ENCODE measurements at regions not wholly inside any gene's neighbourhood (a gene's known extent, or its start where the extent isn't known, plus 50 kb on each side); places are given as distances from the start of the nearest gene placed in this dataset.
"Not testable (repeated sequence)": the region's sequence is repeated elsewhere in the genome, so short reads cannot be mapped to it uniquely, and the experiment has no call there.

DNA sequence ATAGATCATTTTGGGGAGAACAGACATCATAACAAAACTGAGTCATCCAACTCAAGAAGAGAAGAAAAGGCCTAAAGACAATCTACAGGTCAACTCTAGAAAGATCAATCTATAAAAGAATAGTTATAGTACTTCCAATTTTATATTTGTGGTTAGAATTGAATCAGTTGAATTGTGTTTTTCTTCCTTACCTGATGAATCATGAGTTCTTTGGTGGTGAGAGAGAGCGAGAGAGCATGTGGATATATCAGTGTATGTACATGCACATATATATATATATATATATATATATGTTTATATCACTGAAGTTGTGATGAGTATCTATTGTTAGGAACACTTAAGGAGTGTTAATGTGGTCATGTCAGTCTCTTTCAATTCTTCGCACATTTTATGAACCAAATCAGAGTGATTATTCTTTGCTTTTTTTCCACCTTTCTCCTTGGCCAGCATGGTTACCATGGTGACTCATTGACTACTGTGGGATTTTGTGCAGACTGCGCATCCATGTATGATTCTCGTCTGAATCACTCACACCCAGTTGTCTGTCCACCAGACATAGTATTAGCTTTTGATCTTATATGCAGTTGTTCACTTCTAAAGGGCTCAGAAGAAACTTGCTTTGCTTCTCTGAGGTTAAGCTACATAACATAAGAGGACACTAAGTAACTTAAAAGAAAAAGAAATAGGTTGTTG lies 90.4 kb upstream of the RAB40AL start:
- no peak overlapping the region for H3K4me3 ChIP-seq (ENCODE audit: low read length)
- no peak overlapping the region for H3K27ac ChIP-seq (ENCODE audit: low read length)

DNA sequence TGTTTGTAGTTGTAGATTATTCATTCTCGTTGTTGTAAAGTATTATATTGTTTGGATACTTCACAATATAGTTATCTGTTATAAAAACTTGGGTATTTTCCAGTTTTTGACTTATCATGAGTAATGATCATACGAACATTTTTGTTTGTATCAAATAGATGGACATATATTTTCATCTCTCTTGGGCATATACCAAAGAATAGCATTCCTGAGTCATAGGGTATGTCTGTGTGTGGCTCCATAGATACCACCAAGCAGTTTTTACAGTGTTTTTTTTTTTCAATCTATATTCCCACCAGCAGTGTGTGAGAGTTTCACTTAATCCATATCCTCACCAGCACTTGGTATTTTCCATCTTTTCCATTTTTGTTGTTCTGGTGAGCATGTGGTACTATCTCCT lies 89.7 kb upstream of the RAB40AL start:
- Histone ChIP-seq H3K4me3 (ENCODE audit: low read length) (no peak overlapping the region), H3K4me1 (ENCODE audit: control insufficient read depth, low read depth, low read length) (no peaks in the 10 kb centered on the region), H3K36me3 (ENCODE audit: control insufficient read depth, low read depth, low read length) (no peaks in the 10 kb centered on the region), H3K9me3 (ENCODE audit: control insufficient read depth, low read depth, low read length) (peaks cover 15% of the 10 kb centered on the region), H3K27ac (ENCODE audit: low read length) (no peak overlapping the region), H3K27me3 (ENCODE audit: control insufficient read depth, insufficient read depth, low read length) (no peaks in the 10 kb centered on the region), H3K9ac (ENCODE audit: low read length) (no peak overlapping the region)

More for the DNA sequence above, 90.4 kb upstream of the RAB40AL start:
- H3K9me3 ChIP-seq (ENCODE audit: control insufficient read depth, low read depth, low read length) = peaks cover 15% of the 10 kb centered on the region
- H3K27me3 ChIP-seq (ENCODE audit: control insufficient read depth, insufficient read depth, low read length) = no peaks in the 10 kb centered on the region
- H3K4me1 ChIP-seq (ENCODE audit: control insufficient read depth, low read depth, low read length) = no peaks in the 10 kb centered on the region
- H3K36me3 ChIP-seq (ENCODE audit: control insufficient read depth, low read depth, low read length) = no peaks in the 10 kb centered on the region
- H3K9ac ChIP-seq (ENCODE audit: low read length) = no peak overlapping the region

DNA sequence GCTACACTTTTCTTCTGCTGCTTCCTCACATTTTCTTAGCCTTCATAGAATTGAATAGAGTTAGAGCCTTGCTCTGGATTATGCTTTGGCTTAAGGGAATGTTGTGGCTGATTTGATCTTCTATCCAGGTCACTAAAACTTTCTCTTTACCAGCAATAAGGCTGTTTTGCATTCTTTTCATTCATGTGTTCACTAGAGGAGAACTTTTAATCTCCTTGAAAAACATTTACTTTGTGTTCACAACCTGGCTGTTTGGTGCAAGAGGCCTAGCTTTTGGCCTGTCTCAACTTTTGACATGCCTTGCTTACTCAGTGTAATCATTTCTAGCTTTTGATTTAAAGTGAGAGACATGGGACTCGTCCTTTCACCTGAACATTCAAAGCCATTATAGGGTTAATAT lies 87.7 kb upstream of the RAB40AL start:
- Histone ChIP-seq H3K4me3 (ENCODE audit: low read length) (no peak overlapping the region), H3K9ac (ENCODE audit: low read length) (no peak overlapping the region), H3K4me1 (ENCODE audit: control insufficient read depth, low read depth, low read length) (no peaks in the 10 kb centered on the region), H3K9me3 (ENCODE audit: control insufficient read depth, low read depth, low read length) (peaks cover 9% of the 10 kb centered on the region), H3K27me3 (ENCODE audit: control insufficient read depth, insufficient read depth, low read length) (no peaks in the 10 kb centered on the region), H3K36me3 (ENCODE audit: control insufficient read depth, low read depth, low read length) (no peaks in the 10 kb centered on the region), H3K27ac (ENCODE audit: low read length) (no peak overlapping the region)

- H3K9me3 ChIP-seq (ENCODE audit: control insufficient read depth, low read depth, low read length); H3K4me3 ChIP-seq (ENCODE audit: low read length); H3K36me3 ChIP-seq (ENCODE audit: control insufficient read depth, low read depth, low read length); H3K27me3 ChIP-seq (ENCODE audit: control insufficient read depth, insufficient read depth, low read length); H3K27ac ChIP-seq (ENCODE audit: low read length); H3K9ac ChIP-seq (ENCODE audit: low read length); H3K4me1 ChIP-seq (ENCODE audit: control insufficient read depth, low read depth, low read length): not testable (repeated sequence)
Observed at GRCh38 chrX:102858826-102859549, 78.1 kb upstream of the RAB40AL start.

DNA sequence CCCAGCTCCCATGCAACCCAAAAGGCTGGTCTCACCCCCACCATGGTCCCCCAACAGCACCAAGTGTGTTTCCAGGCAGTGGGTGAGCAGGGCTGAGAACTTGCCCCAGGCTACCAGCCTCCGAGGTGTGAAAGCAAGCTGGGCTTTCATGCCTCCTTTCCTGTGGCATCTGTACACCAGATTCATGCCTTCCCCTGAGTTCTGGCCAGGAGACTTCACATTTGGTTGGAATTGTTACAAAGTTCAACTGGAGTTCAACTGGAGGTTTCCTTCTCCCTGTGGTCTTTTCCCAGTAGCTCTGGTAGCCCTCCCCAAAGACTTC lies 77.6 kb upstream of the RAB40AL start:
- H3K9me3 ChIP-seq (ENCODE audit: control insufficient read depth, low read depth, low read length) = peaks cover 6% of the 10 kb centered on the region
- no peaks in the 10 kb centered on the region for H3K36me3 ChIP-seq (ENCODE audit: control insufficient read depth, low read depth, low read length)
- H3K4me1 ChIP-seq (ENCODE audit: control insufficient read depth, low read depth, low read length) = no peaks in the 10 kb centered on the region
- H3K9ac ChIP-seq (ENCODE audit: low read length) = no peak overlapping the region
- no peak overlapping the region for H3K27ac ChIP-seq (ENCODE audit: low read length)
- no peak overlapping the region for H3K4me3 ChIP-seq (ENCODE audit: low read length)
- H3K27me3 ChIP-seq (ENCODE audit: control insufficient read depth, insufficient read depth, low read length) = no peaks in the 10 kb centered on the region

GRCh38 chrX:102860235-102860634 lies 76.8 kb upstream of the RAB40AL start:
- Histone ChIP-seq H3K27ac (ENCODE audit: low read length) (no peak overlapping the region), H3K9ac (ENCODE audit: low read length) (no peak overlapping the region), H3K27me3 (ENCODE audit: control insufficient read depth, insufficient read depth, low read length) (no peaks in the 10 kb centered on the region), H3K4me3 (ENCODE audit: low read length) (no peak overlapping the region), H3K9me3 (ENCODE audit: control insufficient read depth, low read depth, low read length) (peaks cover 6% of the 10 kb centered on the region), H3K36me3 (ENCODE audit: control insufficient read depth, low read depth, low read length) (no peaks in the 10 kb centered on the region), H3K4me1 (ENCODE audit: control insufficient read depth, low read depth, low read length) (no peaks in the 10 kb centered on the region)

GRCh38 chrX:102863735-102864134 lies 73.3 kb upstream of the RAB40AL start:
- Histone ChIP-seq H3K9ac (ENCODE audit: low read length) (no peak overlapping the region), H3K4me1 (ENCODE audit: control insufficient read depth, low read depth, low read length) (no peaks in the 10 kb centered on the region), H3K4me3 (ENCODE audit: low read length) (no peak overlapping the region), H3K27ac (ENCODE audit: low read length) (no peak overlapping the region), H3K36me3 (ENCODE audit: control insufficient read depth, low read depth, low read length) (peaks cover 5% of the 10 kb centered on the region), H3K9me3 (ENCODE audit: control insufficient read depth, low read depth, low read length) (peaks cover 6% of the 10 kb centered on the region), H3K27me3 (ENCODE audit: control insufficient read depth, insufficient read depth, low read length) (no peaks in the 10 kb centered on the region)

GRCh38 chrX:102866981-102867656 lies 70.0 kb upstream of the RAB40AL start:
- no peaks in the 10 kb centered on the region for H3K4me1 ChIP-seq (ENCODE audit: control insufficient read depth, low read depth, low read length)
- H3K27ac ChIP-seq (ENCODE audit: low read length) = no peak overlapping the region
- H3K9me3 ChIP-seq (ENCODE audit: control insufficient read depth, low read depth, low read length) = peaks cover 3% of the 10 kb centered on the region
- H3K4me3 ChIP-seq (ENCODE audit: low read length) = no peak overlapping the region
- no peak overlapping the region for H3K9ac ChIP-seq (ENCODE audit: low read length)
- H3K36me3 ChIP-seq (ENCODE audit: control insufficient read depth, low read depth, low read length) = peaks cover 5% of the 10 kb centered on the region
- no peaks in the 10 kb centered on the region for H3K27me3 ChIP-seq (ENCODE audit: control insufficient read depth, insufficient read depth, low read length)

DNA sequence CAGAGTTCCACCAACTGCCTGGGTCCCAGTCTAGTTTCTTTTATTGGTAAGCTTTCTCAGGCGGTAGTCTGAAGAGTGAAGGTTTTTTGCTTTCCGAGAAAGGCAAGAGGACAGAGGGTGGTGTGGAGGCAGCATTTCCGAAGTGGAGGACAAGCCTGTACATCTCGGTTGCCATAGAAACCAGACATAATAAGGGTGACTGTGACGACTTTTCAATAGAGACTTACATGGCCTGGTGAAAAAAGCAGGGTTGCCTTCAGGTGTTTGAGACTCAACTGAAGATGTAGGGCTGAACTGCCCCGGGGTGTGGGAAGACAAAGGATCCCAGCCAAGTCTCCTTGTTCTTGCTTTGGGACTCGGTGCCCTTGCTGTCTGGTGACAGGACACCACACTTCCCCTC lies 53.6 kb upstream of the RAB40AL start:
- no peaks in the 10 kb centered on the region for H3K9me3 ChIP-seq (ENCODE audit: control insufficient read depth, low read depth, low read length)
- H3K4me1 ChIP-seq (ENCODE audit: control insufficient read depth, low read depth, low read length) = no peaks in the 10 kb centered on the region
- H3K27ac ChIP-seq (ENCODE audit: low read length) = no peak overlapping the region
- H3K27me3 ChIP-seq (ENCODE audit: control insufficient read depth, insufficient read depth, low read length) = no peaks in the 10 kb centered on the region
- no peaks in the 10 kb centered on the region for H3K36me3 ChIP-seq (ENCODE audit: control insufficient read depth, low read depth, low read length)
- H3K4me3 ChIP-seq (ENCODE audit: low read length) = no peak overlapping the region
- H3K9ac ChIP-seq (ENCODE audit: low read length) = no peak overlapping the region

Measured in iPS-18a (cell line).